G401.6 (cell line): ENCODE measurements at regions not wholly inside any gene's neighbourhood (a gene's known extent, or its start where the extent isn't known, plus 50 kb on each side); places are given as distances from the start of the nearest gene placed in this dataset.
"Not testable (repeated sequence)": the region's sequence is repeated elsewhere in the genome, so short reads cannot be mapped to it uniquely, and the experiment has no call there.

Experiments used
- FAIRE-seq: peaks from 2 replicates; lab custom pipeline; 2012; peaks lifted over from hg19 to GRCh38; lab: Jason Lieb, UNC

DNA sequence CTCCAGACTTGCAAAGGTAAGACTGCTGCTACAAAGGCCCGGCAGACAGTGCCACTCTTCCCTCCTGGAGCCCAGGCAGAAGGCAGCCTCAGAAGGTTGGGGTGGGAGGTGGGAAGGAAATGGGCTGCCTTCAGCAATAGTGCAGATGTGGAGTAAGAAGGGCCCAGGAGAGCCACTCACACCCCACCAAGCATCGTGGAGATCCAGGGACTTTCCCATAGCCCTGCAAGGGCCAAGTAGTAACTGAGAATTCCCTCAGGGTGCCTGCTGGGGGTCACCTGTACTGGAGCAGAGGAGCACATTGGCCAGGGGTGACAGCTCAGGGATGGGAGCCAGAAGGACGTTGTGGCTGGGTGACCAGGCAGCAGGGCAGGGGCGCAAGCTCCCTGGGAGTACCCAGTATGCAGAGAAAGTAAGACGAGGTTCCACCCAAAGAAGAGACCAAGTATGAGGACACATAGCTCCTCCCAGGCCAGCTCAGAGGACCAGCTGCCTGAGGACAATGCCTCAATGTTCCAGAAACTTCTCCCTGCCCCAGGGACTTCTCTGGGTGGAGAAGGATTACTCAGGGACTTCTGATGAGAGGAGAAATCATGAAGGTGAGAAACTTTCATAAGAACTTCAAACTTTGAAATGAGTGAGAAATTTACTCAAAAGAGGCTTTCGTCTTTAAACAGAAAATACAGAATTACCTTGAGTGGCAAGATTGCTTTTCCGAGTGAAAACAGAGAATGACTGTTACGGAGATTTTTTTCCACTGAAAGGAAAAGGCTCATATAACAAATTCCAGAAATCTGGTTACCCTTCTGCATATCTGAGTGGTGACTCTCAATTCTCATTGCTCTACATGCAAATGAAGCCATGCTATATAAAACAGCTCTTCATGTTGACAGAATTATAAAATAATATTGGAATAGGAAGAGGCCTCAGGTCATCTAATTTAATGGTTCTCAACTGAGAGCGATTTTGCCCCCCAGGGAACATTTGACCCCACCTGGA is 87.9 kb upstream of the TRIO start:
- FAIRE-seq = no peak

DNA sequence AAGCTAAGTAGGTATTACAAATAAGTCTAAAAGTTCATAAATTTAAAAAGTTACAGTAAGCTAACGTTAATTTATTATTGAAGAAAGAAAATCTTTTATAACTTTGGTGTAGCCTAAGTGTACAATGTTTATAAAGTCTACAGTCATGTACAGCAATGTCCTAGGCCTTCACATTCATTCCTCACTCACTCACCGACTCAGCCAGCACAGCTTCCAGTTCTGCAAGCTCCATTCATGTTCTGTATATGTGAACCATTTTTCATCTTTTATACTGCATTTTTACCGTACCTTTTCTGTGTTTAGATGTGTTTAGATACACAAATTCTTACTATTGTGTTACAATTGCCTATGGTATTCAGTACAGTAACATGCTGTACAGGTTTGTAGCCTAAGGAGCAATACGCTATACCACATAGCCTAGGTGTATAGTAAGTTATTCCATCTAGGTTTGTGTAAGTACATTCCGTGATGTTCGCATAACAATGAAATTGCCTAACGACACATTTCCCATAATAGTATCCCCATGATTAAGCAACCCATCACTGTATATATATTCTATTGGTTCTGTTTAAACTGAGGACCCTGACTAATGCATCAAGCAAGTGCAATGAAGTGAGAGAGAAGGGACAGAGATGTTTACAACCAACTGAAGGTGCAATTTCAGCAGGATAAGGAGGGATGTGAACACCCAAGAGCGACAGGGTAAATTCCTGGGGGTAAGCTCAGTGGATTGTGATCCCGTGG is 88.9 kb upstream of the TRIO start:
- peak; percentile 71 for FAIRE-seq

DNA sequence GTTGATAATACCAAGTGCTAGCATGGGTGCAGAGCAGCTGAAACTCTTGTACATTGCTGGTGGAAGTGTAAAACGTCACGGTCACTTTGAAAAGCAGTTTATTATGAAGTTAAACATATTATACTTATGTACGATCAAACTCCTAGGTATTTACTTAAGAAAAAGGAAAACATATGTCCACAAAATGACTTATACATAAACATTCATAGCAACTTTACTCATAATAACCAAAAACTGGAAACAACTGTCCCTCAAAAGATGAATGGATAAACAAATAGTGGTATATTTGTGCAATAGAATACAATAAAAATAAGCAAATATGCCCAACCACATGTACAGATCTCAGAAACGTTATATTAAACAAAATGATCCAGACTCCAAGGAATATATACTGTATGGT is 92.3 kb upstream of the TRIO start:
- no peak for FAIRE-seq

DNA sequence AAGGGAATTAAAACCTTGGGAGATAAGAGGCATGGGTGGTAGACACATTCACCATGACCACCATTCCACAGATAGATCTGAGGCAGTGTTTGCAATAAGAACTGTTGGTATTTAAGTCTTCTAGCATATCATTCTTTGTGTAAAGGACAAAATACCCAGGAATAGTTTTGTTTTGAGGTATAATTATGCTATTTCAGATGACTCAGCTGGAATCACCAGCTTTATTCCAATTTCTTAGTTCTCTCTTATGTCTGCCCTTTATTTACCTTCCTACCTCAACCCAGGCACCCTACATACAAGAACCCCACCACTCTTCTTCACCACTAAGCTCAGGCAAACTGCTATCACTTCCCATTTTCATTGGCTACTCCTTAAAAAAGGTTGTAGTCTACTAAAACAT is 94.7 kb upstream of the TRIO start:
- FAIRE-seq = no peak

DNA sequence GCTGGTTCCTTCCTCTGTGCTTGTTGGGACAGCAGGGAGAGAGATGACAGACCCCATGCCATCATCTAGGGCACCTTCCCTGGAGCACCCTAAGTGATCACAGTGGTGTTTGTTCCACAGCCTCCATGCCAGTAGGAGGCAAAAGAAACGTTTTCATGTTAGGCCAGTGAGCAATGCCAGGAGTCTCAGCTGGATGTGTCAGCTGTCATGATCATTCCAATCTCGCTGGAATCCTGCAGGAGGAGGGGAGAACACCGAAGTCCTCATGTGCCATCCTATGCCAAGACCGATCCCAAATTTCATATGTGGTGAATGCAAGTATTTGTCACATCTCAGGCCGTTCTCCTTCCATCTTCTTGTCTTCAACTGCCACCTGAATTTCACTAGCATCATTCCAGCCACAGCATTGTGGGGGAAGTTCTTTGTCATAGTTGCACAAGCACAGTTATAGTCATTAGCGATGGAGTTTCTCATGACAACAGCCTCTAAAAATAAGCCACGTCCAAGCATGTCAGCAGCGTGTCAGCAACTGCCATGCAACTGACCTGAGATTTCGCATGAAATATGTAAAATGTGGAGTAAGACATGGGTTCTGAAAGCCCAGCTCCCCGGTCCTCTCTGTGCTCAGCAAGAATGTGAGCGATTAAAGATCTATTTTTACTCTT is 97.2 kb upstream of the DNAH5 start:
- FAIRE-seq = no peak

DNA sequence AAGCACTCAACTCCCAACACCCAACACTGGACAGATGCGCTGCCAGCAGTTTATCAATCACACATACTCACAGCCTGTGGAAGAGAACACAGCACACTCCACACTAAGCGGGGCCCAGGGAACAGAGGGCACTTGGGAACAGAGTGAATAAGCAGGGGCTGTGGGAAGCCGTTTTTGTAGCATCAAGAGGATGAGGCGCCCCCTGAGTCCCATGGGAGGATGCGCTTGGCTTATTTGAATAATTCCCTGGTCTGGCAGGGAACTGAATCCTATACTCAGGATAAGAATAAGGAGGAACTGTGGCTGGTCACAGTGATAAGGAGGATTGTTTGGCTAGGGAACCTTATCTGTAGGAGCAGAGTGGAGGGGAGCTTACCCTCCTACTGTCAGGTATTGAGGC is 96.1 kb upstream of the DNAH5 start:
- FAIRE-seq = no peak

DNA sequence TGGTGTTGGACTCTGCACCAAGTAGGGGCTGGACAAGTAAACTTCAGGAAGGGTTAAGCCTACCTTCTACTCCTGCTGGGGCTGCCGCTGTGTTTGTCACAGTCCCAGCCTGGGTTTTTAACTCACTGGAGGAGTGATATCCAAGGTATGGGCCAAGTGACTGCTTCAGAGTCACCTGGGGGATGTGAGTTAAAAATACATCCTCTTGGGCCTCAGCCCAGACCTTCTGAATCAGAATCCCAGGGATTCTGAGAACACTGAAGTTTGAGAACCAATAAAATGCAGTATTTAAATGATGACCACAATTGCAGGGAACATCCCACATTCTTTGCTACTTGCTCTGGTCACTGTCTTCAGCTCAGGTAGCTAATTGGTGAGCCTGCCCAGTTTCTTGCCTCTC is 95.1 kb upstream of the DNAH5 start:
- FAIRE-seq = no peak

DNA sequence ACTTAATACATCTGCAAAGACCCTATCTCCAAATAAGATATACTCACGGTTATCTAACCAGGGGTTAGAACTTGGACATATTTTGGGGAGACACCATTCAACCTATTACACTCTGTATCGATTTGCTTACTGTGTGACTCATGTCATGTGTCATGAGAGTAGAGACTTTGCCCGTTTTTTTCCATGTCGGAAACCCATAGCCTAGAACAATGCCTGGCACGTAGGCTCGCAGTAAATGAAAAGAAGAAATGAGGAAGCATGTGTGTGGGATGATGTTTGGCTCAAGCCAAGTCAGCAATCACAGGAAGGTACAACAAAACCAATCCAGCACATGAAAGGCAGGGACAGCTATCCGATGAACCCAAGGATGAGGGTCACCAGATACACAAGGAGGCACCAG is 94.6 kb upstream of the DNAH5 start:
- FAIRE-seq = no peak

DNA sequence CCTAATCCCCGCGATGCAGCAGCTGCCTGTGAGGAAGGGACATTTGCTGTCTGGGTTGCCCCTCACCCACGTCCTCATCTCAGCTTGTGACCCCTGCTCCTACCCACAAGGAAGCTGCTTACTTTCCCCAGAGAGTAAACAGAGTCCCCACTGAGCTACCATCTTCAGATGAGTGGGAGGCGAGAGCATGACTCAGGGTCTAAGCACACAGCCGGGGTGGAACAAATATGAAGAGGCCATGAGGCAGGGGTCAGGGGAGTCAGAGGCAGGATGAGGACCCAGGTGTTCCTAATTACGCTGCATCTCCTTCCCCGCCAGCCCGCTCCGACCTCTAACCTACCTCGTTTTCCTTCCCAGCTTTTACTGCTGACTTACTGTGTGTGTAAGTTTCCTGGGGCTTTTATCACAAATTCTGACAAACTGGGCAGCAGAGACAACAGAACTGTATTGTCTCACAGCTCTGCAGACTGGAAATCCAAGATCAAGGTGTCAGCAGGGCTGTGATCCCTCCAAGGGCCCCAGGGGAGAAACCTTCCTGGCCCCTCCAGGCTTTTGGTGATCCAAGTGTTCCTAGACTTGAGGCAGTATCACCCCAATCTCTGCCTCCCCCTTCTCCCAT is 94.0 kb upstream of the DNAH5 start:
- FAIRE-seq = no peak

DNA sequence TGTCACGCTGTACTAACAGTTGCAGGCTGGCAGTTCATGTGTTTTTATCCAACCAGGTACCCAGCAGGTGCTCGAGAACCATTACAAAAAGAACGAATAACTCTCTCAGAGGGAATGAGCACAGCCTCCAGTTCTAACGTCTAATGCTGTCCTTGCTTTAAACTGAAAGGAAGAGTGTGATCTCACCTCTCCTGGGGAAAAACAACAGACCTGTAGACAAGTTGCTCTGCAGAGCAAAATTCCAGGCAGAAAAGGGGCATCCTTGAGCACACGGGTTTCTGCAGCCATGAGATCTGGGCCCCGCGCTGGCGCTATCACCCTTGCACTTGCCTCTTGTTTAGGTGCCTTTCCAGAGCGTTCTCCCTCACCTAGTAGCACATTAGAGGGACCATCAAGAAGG is 92.5 kb upstream of the DNAH5 start:
- FAIRE-seq = no peak

DNA sequence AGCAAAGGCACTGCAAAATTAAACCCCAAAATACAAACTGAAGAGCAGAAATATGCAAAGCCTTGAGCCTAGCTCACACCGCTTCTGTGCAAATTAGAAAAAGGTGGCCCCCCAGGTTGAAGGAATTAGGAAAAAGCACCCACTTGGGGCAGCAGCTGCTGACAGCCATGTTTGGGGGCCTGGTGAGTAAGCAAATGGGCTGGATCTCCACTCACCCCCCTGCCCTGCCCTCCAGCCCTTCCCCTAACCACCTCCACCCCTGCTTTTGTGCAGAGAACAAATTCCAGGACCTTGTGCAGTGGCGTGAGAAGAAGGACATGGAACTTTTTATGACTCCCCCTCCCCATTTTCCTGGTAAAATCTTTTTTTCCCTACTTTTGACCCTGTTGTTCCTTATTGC is 92.0 kb upstream of the DNAH5 start:
- no peak for FAIRE-seq

DNA sequence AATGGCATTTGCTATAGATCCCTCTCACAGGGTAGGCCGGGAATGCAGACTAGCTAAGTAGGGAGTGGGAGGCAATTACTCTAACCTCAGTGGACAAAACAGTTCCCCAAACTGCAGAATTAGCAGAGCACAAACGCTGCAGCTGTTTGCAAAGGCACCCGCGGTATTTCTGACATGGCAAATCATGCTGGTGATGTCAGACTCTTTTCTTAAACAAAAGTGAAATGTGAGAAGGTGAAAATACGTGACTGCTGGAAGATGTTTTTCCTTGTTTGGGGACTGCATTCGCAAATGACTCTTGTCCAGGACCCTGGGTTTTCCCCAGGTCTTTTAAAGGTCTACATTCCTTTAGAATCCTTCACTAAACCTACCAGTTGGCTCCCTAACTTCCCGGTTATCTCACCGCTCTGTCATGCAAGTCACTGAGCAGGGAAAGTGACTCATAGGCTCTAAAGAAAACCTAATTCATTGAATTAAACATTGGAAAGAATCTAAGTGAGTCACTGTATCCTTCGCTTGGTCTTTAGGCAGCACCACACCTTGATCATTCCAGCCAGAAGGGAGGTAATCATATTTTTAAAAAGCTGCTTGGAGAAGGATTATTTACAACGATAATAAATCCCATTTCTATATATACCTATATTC is 91.5 kb upstream of the DNAH5 start:
- FAIRE-seq = peak; percentile 99

DNA sequence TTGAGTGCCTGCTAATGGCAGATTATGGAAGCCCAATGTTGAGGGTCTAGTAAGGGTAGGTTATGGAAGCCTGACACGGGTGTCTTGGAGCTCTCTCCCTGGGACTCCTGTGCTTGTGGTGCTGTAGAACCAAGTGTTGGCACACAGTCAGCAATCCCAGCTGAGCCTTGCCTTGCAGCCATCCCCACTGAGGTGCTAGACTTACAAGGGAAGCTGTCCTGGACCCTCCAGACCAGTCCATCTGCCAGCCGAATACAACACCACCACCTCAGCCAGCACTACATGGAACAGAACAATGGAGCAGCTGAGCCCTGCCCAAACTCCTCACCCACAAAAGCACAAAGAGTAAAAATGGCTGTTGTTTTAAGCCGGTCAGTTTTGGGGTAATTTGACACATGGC is 90.5 kb upstream of the DNAH5 start:
- no peak for FAIRE-seq

DNA sequence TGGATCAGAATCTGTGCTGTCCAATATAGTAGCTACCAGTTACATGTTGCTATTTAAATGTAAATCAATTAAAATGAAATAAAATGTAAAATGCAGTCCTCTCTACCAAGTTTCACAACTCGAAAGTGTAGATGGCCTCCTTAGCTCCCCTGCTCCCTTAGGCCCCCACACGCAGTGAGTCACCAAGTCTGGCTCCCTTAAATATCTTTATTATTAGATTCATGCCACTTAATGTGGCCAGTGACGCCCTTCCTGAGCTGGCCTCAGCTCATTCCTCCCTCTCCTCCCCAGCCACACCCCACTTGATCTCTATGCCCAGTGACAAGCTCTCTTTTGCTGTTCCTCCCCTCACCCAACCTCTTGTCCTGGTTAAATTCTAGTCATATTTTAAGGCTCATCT is 88.4 kb upstream of the DNAH5 start:
- FAIRE-seq = no peak

DNA sequence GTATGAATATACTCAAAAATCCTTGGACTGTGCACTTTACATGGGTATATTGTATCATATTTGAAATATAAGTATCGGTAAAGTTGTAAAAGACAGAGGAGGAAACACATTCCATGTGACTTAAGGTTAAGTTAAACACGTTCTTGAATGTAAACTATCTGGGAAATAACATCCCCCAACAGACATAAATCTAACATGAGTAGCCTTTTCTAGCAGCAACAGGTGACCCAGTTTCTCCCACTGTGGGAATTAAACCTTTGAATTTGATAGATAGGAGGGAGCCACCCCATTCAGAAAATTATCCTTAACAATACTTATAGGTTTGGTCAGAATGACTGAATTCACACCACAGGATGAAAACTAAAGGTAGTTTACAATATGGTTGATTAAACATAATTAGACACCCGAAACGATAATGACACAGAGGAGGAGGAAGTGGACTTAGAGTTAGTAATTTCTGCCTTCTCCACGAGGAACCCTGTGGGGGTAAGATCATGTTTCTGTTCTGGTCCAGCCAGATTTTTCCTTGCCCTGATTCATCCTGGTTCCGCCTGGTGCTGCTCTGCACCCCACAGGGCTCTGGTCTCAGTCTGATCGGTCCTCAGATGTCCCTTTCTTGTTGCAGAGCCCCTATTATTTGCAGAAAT is 84.6 kb upstream of the DNAH5 start:
- no peak for FAIRE-seq

DNA sequence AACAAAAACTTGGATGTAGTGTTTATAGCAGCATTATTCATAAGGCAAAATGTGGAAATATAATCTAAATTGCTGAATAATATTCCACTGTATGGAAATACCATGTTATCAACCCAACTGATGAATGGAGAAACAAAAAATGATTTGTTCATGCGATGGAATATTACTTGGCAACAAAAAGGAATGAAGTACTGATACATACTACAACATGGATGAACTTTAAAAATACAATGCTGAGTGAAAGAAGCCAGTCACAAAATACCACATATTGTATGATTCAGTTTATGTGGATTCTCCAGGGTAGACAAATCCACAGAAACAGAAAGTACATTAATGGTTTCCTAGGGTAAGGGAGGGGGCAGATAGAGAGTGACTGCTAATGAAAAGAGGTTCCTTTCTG is 83.7 kb upstream of the DNAH5 start:
- FAIRE-seq = no peak

DNA sequence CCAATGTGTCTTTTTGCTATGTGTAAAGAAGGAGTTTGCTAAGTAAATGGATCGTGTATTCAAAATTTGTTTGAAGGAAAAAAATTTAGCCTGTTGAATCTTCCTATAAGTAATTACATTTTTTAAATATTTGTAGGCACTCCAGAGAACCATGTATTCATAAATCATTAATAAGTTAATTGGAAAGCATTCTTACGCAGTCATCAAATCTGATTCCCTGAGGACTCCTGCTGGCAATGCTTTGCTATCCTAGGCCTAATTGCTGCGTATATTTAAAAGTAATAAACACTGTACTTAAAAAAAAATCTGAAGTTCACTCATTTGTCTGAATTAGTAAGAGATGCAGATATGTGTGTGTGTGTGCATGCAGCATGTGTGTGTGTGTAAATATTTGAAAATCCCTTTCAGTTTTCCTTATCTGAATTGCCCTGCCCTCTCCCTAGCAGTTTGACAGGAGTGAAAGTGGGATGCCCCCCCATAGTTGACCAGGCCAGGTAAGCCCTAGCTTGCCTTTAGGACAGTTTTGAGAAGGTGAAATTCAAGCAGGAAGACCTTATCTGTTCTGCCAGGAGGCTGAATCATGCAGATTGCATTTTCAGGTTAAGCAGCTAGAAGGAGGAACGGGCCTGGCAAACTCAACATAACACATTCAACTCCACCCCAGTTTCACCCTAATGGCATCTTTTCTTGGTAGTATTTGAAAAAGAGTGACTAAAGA is 81.2 kb upstream of the DNAH5 start:
- peak; percentile 8 for FAIRE-seq

DNA sequence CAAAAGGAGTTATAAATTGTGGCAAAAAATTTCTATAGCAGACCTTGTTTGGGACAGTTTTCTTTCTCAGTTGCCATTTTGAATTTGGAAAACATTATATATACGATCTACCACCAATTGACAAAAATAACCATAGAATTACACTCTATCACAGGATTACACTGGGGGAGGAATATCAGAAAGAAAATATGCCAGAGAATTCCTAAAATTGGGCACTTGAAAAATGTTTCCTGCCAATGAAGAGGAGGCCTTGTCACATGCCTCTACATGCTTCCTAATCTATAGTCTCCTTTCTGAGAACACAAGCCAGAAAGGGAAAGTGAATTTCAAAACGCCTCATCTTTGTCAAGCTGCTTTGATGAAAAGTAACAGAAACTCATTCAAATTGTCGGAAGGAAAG is 78.5 kb upstream of the DNAH5 start:
- no peak for FAIRE-seq

DNA sequence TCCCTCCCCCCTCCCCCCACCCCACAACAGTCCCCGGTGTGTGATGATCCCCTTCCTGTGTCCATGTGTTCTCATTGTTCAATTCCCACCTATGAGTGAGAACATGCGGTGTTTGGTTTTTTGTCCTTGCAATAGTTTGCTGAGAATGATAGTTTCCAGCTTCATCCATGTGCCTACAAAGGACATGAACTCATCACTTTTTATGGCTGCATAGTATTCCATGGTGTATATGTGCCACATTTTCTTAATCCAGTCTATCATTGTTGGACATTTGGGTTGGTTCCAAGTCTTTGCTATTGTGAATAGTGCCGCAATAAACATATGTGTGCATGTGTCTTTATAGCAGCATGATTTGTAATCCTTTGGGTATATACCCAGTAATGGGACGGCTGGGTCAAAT is 76.5 kb upstream of the DNAH5 start:
- FAIRE-seq = not testable (repeated sequence)

DNA sequence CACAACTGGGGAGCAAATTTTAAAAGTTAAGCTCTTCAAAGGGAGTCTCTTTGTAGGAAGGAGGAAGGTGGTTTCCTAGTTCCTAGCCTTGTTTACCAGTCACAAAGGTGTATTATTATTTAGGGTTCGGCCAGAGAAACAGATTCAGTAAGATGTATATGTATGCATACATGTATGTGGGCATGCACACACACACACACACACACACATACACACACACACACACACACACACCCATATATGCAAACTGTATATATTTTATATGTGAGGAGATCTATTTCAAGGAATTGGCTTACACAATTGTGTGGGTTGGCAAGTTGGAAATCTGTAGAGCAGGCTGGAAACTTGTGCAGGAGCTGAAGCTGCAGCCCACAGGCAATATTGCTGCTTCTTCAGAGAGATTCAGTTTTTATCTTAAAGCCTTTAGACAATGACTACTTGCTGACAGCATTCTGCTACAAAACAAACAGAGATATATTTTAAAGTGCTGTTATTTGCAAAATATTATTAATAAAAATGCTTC is 75.3 kb upstream of the DNAH5 start:
- FAIRE-seq = no peak

DNA sequence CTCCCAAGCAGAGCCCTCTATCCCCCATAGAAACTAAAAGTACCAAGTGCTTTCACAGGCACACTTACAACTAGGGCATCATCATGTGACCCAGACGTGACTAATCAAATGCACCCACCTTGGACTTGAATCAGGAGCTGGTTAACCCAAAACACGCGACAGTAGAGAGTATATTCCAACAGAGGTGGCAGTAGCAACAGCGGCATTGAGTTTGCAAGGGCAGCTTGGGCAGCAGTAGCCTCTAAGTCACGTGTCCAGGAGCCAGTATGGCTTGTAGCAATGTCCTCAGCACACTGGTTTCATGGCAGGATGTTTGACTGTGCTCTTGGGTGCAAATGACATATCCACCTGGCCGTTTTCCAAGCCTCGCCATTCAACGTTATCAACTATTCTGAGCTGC is 73.4 kb upstream of the DNAH5 start:
- FAIRE-seq = no peak
